ENCODE measurements at regions not wholly inside any gene's neighbourhood (a gene's known extent, or its start where the extent isn't known, plus 50 kb on each side); places are given as distances from the start of the nearest gene placed in this dataset.
"Not testable (repeated sequence)": the region's sequence is repeated elsewhere in the genome, so short reads cannot be mapped to it uniquely, and the experiment has no call there.

GRCh38 chr1:99537886-99538617 is 107.9 kb upstream of the PALMD start:
- DNase-seq (ENCODE audit: low read depth, low spot score), result no peak

- DNase-seq (ENCODE audit: low read depth, low spot score), result no peak
Measured at GRCh38 chr1:99538618-99538956, 107.3 kb upstream of the PALMD start.

GRCh38 chr1:99539131-99539530 is 106.8 kb upstream of the PALMD start:
- no peak for DNase-seq (ENCODE audit: low read depth, low spot score)

- DNase-seq (ENCODE audit: low read depth, low spot score), result no peak
Measured at GRCh38 chr1:99540744-99541143, 105.2 kb upstream of the PALMD start.

- DNase-seq (ENCODE audit: low read depth, low spot score), result no peak
Measured at GRCh38 chr1:99544328-99544727, 101.6 kb upstream of the PALMD start.

GRCh38 chr1:99546432-99547416 is 99.2 kb upstream of the PALMD start:
- DNase-seq (ENCODE audit: low read depth, low spot score), result no peak

GRCh38 chr1:99548943-99549605 is 96.8 kb upstream of the PALMD start:
- DNase-seq (ENCODE audit: low read depth, low spot score), result peak; percentile 72

GRCh38 chr1:99550198-99550597 is 95.7 kb upstream of the PALMD start:
- no peak for DNase-seq (ENCODE audit: low read depth, low spot score)

GRCh38 chr1:99551812-99552614 is 93.9 kb upstream of the PALMD start:
- no peak for DNase-seq (ENCODE audit: low read depth, low spot score)

GRCh38 chr1:99553301-99553700 is 92.6 kb upstream of the PALMD start:
- DNase-seq (ENCODE audit: low read depth, low spot score), result no peak

- not testable (repeated sequence) for DNase-seq (ENCODE audit: low read depth, low spot score)
Measured at GRCh38 chr1:99553819-99554218, 92.1 kb upstream of the PALMD start.

GRCh38 chr1:99554727-99555126 is 91.2 kb upstream of the PALMD start:
- no peak for DNase-seq (ENCODE audit: low read depth, low spot score)

GRCh38 chr1:99557546-99558202 is 88.2 kb upstream of the PALMD start:
- DNase-seq (ENCODE audit: low read depth, low spot score), result no peak

- no peak for DNase-seq (ENCODE audit: low read depth, low spot score)
Measured at GRCh38 chr1:99559166-99559565, 86.7 kb upstream of the PALMD start.

GRCh38 chr1:99560207-99561040 is 85.5 kb upstream of the PALMD start:
- no peak for DNase-seq (ENCODE audit: low read depth, low spot score)

- DNase-seq (ENCODE audit: low read depth, low spot score), result no peak
Measured at GRCh38 chr1:99561952-99562351, 84.0 kb upstream of the PALMD start.

GRCh38 chr1:99565606-99566289 is 80.2 kb upstream of the PALMD start:
- DNase-seq (ENCODE audit: low read depth, low spot score), result no peak

GRCh38 chr1:99566290-99567021 is 79.5 kb upstream of the PALMD start:
- DNase-seq (ENCODE audit: low read depth, low spot score), result no peak

Measured in smooth muscle cell of the brain vasculature (primary cell).